H1 (cell line): ENCODE measurements at regions not wholly inside any gene's neighbourhood (a gene's known extent, or its start where the extent isn't known, plus 50 kb on each side); places are given as distances from the start of the nearest gene placed in this dataset.

ENCODE experiments used
- ATF2 ChIP-seq: IDR thresholded peaks from 2 replicates; pipeline ENCODE4 v1.6.1; 2012; ENCODE audit warnings: low read length, inconsistent platforms
- CTCF ChIP-seq, 3 experiments: IDR thresholded peaks; 1 replicate in 2 of 3; 2 replicates in 1 of 3; pipeline versions ENCODE4 v1.5.1 to v1.6.1; 2011; ENCODE audit warnings: low read length in 3 of 3, mild to moderate bottlenecking in 3 of 3, inconsistent platforms in 2 of 3, low read depth in 1 of 3, moderate library complexity in 1 of 3; ENCODE audit not compliant: insufficient read depth in 1 of 3; ENCODE audit errors: control extremely low read depth in 1 of 3
- EZH2 ChIP-seq: fragments of 200-600 bp; sonication (generic); IDR thresholded peaks from 2 replicates; pipeline ENCODE4 v1.7.1; 2012; ENCODE audit warnings: low read depth, mild to moderate bottlenecking, moderate library complexity, low read length, inconsistent platforms; ENCODE audit not compliant: severe bottlenecking
- HDAC6 ChIP-seq: IDR thresholded peaks from one replicate; pipeline ENCODE4 v1.7.1; 2012; ENCODE audit warnings: low read depth, mild to moderate bottlenecking, inconsistent platforms, low read length, moderate library complexity
- KDM1A ChIP-seq: fragments of 200-600, 300-600 bp; sonication (generic); IDR thresholded peaks from 2 replicates; pipeline ENCODE4 v1.7.1; 2016; ENCODE audit warnings: mild to moderate bottlenecking, low read length, borderline replicate concordance
- POLR2A ChIP-seq, 2 experiments: IDR thresholded peaks; 1 replicate in 1 of 2; 2 replicates in 1 of 2; pipeline ENCODE4 v1.6.1; 2011; ENCODE audit warnings: low read depth in 2 of 2, low read length in 2 of 2, mild to moderate bottlenecking in 2 of 2; ENCODE audit errors: control extremely low read depth in 1 of 2
- POLR2AphosphoS5 ChIP-seq: IDR thresholded peaks from 2 replicates; pipeline ENCODE4 v1.6.1; 2011; ENCODE audit warnings: low read depth, low read length

- TF ChIP-seq ATF2: no peak
- no peak for TF ChIP-seq CTCF (IDR thresholded peaks at IDR 0.05; ENCODE audit: control extremely low read depth in 1 of 3, insufficient read depth in 1 of 3, low read depth in 1 of 3, low read length in 3 of 3)
- no peak for TF ChIP-seq POLR2AphosphoS5
- TF ChIP-seq HDAC6: no peak
- TF ChIP-seq POLR2A (IDR thresholded peaks at IDR 0.05; ENCODE audit: control extremely low read depth in 1 of 2, low read depth in 2 of 2, low read length in 2 of 2): no peak
- TF ChIP-seq EZH2: no peak
- no peak for TF ChIP-seq KDM1A
Observed at GRCh38 chr2:207405150-207405549, 124.6 kb upstream of the CREB1 start.
